HepG2 (cell line): ENCODE measurements at regions not wholly inside any gene's neighbourhood (a gene's known extent, or its start where the extent isn't known, plus 50 kb on each side); places are given as distances from the start of the nearest gene placed in this dataset.

Experiments used
- ATAC-seq: fragments of 200-7000 bp; cut with Tn5 transposase; 3 replicates; pipeline ENCODE4 v1.9.1; 2020; ENCODE audit warnings: mild to moderate bottlenecking, moderate library complexity
- BruUV-seq: library from RNA; stranded (reverse); fragments of 400-500 nt; replicated peaks from 2 replicates; lab custom pipeline; 2021; lab: Mats Ljungman, UMichigan
- CTCF ChIA-PET: fragments of 300-600 bp; formaldehyde crosslinking; extraction: SDS; loops from one replicate; lab custom pipeline; 2021; ENCODE audit warnings: low total read pairs, inconsistent platforms, low intra/inter-chr PET ratio; lab: Yijun Ruan, JAX
- POLR2A ChIA-PET: fragments of 350-600 bp; sonication (Branson Sonifier 250); formaldehyde crosslinking; loops from one replicate; lab custom pipeline; 2020; ENCODE audit warnings: antibody characterized with exemption, inconsistent platforms; lab: Yijun Ruan, JAX
- DNase-seq: peaks from one replicate; pipeline ENCODE4 v3.0.0-alpha.2; 2015; ENCODE audit warnings: low spot score
- FAIRE-seq: peaks from 3 replicates; lab custom pipeline; 2011; peaks lifted over from hg19 to GRCh38; lab: Jason Lieb, UNC
- H2AFZ ChIP-seq: one replicate; pipeline ENCODE4 v1.6.1; 2011; ENCODE audit warnings: low read length, inconsistent platforms
- H3K27ac ChIP-seq: fragments of 300-600 bp; 3 replicates; pipeline ENCODE4 v1.8.0; 2011; ENCODE audit warnings: mixed run types, mild to moderate bottlenecking, mixed read lengths, low read length, inconsistent platforms; ENCODE audit not compliant: insufficient read depth; ENCODE audit errors: extremely low read length
- H3K27me3 ChIP-seq, 2 experiments: fragments of 200-600 bp in 1 of 2; 2 replicates in 1 of 2; 3 replicates in 1 of 2; pipeline versions ENCODE4 v1.6.0 to v1.8.0; 2011; ENCODE audit warnings: low read length in 2 of 2, mild to moderate bottlenecking in 2 of 2, moderate library complexity in 2 of 2, inconsistent platforms in 1 of 2; ENCODE audit not compliant: insufficient read depth in 2 of 2, control insufficient read depth in 1 of 2
- H3K36me3 ChIP-seq, 2 experiments: fragments of 200-600 bp in 1 of 2; replicated peaks in 1 of 2; 2 replicates in 1 of 2; 3 replicates in 1 of 2; pipeline versions ENCODE4 v1.5.1 to v1.8.0; 2011; ENCODE audit warnings: low read length in 2 of 2, inconsistent platforms in 1 of 2; ENCODE audit not compliant: insufficient read depth in 2 of 2, control insufficient read depth in 1 of 2
- H3K4me1 ChIP-seq: 2 replicates; pipeline ENCODE4 v1.5.1; 2012; ENCODE audit warnings: low read length, inconsistent platforms; ENCODE audit not compliant: insufficient read depth
- H3K4me2 ChIP-seq: 2 replicates; pipeline ENCODE4 v1.6.0; 2011; ENCODE audit warnings: low read depth, low read length, inconsistent platforms
- H3K4me3 ChIP-seq, 3 experiments: fragments of 200-600 bp in 1 of 3; sonication (generic), shearing (Covaris generic) in 1 of 3; replicated peaks in 1 of 3; 2 replicates each; pipeline ENCODE4 v1.5.1; 2011 to 2016; ENCODE audit warnings: low read length in 3 of 3, inconsistent platforms in 2 of 3, low read depth in 2 of 3, mild to moderate bottlenecking in 2 of 3, control low read depth in 1 of 3, mixed read lengths in 1 of 3; ENCODE audit not compliant: insufficient read depth in 1 of 3
- H3K79me2 ChIP-seq: one replicate; pipeline ENCODE4 v1.6.1; 2011; ENCODE audit warnings: low read length, inconsistent platforms; ENCODE audit not compliant: insufficient read depth
- H3K9ac ChIP-seq: 2 replicates; pipeline ENCODE4 v1.6.0; 2011; ENCODE audit warnings: mild to moderate bottlenecking, low read depth, low read length, inconsistent platforms; ENCODE audit not compliant: insufficient read depth
- H3K9me3 ChIP-seq: 2 replicates; pipeline ENCODE4 v1.5.1; 2012; ENCODE audit warnings: mild to moderate bottlenecking, low read length
- H4K20me1 ChIP-seq: 2 replicates; pipeline ENCODE4 v1.6.0; 2011; ENCODE audit warnings: inconsistent platforms, mild to moderate bottlenecking, low read length, moderate library complexity; ENCODE audit not compliant: insufficient read depth
- ELF4 ChIP-seq: sonication (generic); formaldehyde crosslinking; IDR thresholded peaks from 2 replicates; pipeline ENCODE4 v1.5.0; 2020; ENCODE audit warnings: missing genetic modification reagents, mild to moderate bottlenecking, moderate library complexity, borderline replicate concordance
- IKZF1 ChIP-seq: fragments of 450-650 bp; IDR thresholded peaks from 2 replicates; pipeline ENCODE4 v1.7.1; 2016
- TAF15 ChIP-seq: fragments of 200-400 bp; formaldehyde crosslinking; IDR thresholded peaks from one replicate; pipeline ENCODE4 v1.6.1; 2018; ENCODE audit warnings: mild to moderate bottlenecking, low read depth, low read length; ENCODE audit not compliant: poor library complexity, severe bottlenecking
- ZBTB42 ChIP-seq: sonication (generic); formaldehyde crosslinking; IDR thresholded peaks from 2 replicates; pipeline ENCODE4 v1.5.0; 2020; ENCODE audit warnings: mild to moderate bottlenecking, missing genetic modification reagents
- ZC3H13 ChIP-seq: sonication (generic); formaldehyde crosslinking; IDR thresholded peaks from 2 replicates; pipeline ENCODE4 v1.8.1; 2023; ENCODE audit warnings: mild to moderate bottlenecking, missing genetic modification reagents, moderate library complexity
- ZNF205 ChIP-seq: IDR thresholded peaks from 2 replicates; pipeline ENCODE4 v1.6.1; 2018; ENCODE audit warnings: missing biosample characterization, missing genetic modification reagents
- WGBS: methylation state at CpG from one replicate; pipeline ENCODE4 v1.1.6; 2017; ENCODE audit warnings: low lambda C conversion rate; 5-methylcytosine and 5-hydroxymethylcytosine counted together
- in situ Hi-C: cut with HindIII; loops from 2 replicates; pipeline ENCODE4 v1.10.0; 2017; ENCODE audit warnings: low pct_unique_long_range_greater_than_20kb; ENCODE audit not compliant: extremely low pct_ligation_motif_present
- intact Hi-C: fragments of 100-400 bp; cut with micrococcal nuclease; formaldehyde crosslinking; loops from one replicate; pipeline ENCODE4 v1.10.0; 2022; ENCODE audit not compliant: unreplicated experiment
- TF ChIP-seq, protein P1 (sequence below): sonication (generic); formaldehyde crosslinking; IDR thresholded peaks from 2 replicates; pipeline ENCODE4 v1.4.0; 2020; ENCODE audit warnings: mild to moderate bottlenecking, missing genetic modification reagents
- TF ChIP-seq, protein P2 (sequence below): IDR thresholded peaks from 2 replicates; pipeline ENCODE4 v1.6.1; 2016; ENCODE audit warnings: low read depth, control low read depth
- TF ChIP-seq, protein P3 (sequence below): sonication (generic); formaldehyde crosslinking; IDR thresholded peaks from 2 replicates; pipeline ENCODE4 v1.9.0; 2021; ENCODE audit warnings: missing genetic modification reagents, borderline replicate concordance

DNA sequence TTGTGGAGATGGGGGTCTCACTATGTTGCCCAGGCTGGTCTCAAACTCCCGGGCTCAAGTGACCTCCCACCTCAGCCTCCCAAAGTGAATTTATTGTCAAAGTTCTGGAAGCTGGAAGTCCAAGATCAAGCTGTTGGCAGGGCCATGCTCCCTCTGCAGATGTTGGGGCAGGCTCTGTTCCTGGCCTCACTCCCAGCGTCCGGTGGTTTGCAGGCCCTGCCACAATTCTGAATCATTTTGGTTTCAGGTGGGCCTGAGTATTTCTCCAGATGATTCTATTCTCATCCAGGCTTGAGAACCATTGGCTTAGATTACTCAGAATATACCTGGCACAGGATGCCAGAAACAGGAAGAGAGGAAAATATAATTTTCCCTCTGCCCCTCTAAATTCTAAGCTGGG is 737.4 kb downstream of the TNS3 start (continued):
- TF ChIP-seq, protein P1, sequence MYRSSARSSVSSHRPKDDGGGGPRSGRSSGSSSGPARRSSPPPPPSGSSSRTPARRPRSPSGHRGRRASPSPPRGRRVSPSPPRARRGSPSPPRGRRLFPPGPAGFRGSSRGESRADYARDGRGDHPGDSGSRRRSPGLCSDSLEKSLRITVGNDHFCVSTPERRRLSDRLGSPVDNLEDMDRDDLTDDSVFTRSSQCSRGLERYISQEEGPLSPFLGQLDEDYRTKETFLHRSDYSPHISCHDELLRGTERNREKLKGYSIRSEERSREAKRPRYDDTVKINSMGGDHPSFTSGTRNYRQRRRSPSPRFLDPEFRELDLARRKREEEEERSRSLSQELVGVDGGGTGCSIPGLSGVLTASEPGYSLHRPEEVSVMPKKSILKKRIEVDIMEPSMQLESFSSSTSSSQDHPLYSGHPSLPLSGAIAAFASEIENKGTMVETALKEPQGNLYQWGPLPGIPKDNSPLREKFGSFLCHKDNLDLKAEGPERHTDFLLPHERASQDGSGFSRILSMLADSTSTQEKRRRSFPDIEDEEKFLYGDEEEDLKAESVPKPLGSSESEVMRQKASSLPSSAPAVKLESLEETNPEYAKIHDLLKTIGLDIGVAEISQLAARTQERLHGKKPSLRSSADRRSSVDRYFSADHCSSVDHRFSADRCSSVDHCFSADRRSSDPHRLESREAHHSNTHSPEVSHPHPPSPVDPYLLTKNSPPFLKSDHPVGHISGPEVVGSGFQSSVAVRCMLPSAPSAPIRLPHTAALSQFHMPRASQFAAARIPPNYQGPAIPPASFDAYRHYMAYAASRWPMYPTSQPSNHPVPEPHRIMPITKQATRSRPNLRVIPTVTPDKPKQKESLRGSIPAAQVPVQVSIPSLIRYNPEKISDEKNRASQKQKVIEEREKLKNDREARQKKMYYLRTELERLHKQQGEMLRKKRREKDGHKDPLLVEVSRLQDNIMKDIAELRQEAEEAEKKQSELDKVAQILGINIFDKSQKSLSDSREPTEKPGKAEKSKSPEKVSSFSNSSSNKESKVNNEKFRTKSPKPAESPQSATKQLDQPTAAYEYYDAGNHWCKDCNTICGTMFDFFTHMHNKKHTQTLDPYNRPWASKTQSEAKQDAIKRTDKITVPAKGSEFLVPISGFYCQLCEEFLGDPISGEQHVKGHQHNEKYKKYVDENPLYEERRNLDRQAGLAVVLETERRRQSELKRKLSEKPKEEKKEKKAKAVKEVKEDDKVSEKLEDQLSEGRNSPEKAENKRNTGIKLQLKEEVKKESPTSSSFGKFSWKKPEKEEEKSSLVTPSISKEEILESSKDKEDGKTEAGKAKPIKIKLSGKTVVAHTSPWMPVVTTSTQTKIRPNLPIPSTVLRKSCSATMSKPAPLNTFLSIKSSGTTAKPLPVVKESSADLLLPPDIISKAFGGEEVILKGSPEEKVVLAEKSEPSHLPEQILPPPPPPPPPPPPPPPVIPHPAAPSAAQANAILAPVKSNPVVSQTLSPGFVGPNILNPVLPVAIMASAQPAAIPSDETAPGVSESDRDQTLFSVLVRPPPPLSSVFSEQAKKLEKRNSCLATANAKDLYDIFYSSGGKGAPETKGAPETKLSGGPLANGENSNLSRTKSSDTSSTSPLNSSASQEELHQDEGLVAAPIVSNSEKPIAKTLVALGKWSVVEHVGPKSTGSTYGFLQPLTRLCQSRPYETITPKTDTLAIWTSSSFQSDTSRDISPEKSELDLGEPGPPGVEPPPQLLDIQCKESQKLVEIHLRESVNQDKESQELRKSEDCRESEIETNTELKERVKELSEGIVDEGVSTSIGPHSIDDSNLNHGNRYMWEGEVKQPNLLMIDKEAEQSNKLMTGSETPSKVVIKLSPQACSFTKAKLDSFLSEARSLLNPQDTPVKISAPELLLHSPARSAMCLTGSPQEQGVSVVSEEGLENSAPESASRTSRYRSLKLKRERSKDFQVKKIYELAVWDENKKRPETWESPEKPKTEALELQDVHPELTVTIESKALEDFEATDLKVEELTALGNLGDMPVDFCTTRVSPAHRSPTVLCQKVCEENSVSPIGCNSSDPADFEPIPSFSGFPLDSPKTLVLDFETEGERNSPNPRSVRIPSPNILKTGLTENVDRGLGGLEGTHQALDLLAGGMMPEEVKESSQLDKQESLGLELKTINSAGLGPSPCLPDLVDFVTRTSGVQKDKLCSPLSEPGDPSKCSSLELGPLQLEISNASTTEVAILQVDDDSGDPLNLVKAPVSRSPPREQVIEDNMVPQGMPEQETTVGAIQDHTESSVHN (CRISPR knock-in tag): no peak
- TF ChIP-seq, protein P2, sequence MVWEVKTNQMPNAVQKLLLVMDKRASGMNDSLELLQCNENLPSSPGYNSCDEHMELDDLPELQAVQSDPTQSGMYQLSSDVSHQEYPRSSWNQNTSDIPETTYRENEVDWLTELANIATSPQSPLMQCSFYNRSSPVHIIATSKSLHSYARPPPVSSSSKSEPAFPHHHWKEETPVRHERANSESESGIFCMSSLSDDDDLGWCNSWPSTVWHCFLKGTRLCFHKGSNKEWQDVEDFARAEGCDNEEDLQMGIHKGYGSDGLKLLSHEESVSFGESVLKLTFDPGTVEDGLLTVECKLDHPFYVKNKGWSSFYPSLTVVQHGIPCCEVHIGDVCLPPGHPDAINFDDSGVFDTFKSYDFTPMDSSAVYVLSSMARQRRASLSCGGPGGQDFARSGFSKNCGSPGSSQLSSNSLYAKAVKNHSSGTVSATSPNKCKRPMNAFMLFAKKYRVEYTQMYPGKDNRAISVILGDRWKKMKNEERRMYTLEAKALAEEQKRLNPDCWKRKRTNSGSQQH: no peak
- TF ChIP-seq, all 625 proteins: peak for 0

DNA sequence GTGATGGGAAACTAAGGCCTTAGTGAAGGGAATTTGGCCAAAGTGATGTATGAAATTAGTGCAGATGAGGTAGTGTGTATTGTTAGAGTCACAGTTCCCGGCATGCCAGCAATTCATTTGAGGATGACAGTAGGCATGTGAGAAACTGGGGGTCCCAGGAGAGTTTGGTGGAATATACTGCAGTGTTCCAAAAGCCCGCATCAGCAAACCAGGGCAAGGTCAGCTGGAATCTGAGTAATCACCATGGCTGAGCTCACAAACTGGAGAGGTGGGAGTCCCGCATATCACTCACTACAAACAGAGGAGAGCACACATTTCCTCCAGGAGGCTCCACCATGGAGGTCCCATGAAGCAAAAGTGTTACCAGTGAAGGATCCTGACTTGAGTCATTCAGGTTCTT is 740.7 kb downstream of the TNS3 start:
- no peaks in the 10 kb centered on the region for H3K27me3 ChIP-seq
- H3K27ac ChIP-seq: no peak overlapping the region
- H3K4me1 ChIP-seq: no peaks in the 10 kb centered on the region
- no TSS peak for BruUV-seq
- no peak overlapping the region for H3K4me2 ChIP-seq
- no peak overlapping the region for H3K4me3 ChIP-seq
- FAIRE-seq: no peak
- no peak for DNase-seq
- in situ Hi-C loops (no loop called here), intact Hi-C loops (no loop called here)
- H4K20me1 ChIP-seq: no peaks in the 10 kb centered on the region
- no peak for TF ChIP-seq ZNF205
- TF ChIP-seq TAF15: no peak
- no peak for TF ChIP-seq ZBTB42
- TF ChIP-seq ELF4 (CRISPR knock-in tag): no peak
- TF ChIP-seq ZC3H13 (CRISPR knock-in tag): no peak
- TF ChIP-seq IKZF1: no peak
- TF ChIP-seq, protein P3, sequence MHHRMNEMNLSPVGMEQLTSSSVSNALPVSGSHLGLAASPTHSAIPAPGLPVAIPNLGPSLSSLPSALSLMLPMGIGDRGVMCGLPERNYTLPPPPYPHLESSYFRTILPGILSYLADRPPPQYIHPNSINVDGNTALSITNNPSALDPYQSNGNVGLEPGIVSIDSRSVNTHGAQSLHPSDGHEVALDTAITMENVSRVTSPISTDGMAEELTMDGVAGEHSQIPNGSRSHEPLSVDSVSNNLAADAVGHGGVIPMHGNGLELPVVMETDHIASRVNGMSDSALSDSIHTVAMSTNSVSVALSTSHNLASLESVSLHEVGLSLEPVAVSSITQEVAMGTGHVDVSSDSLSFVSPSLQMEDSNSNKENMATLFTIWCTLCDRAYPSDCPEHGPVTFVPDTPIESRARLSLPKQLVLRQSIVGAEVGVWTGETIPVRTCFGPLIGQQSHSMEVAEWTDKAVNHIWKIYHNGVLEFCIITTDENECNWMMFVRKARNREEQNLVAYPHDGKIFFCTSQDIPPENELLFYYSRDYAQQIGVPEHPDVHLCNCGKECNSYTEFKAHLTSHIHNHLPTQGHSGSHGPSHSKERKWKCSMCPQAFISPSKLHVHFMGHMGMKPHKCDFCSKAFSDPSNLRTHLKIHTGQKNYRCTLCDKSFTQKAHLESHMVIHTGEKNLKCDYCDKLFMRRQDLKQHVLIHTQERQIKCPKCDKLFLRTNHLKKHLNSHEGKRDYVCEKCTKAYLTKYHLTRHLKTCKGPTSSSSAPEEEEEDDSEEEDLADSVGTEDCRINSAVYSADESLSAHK (CRISPR knock-in tag): no peak
- 77% methylated on average over 2 of the region's 3 CpGs for WGBS
- no peak overlapping the region for H2AFZ ChIP-seq
- no peaks in the 10 kb centered on the region for H3K9me3 ChIP-seq
- ChIA-PET CTCF (no interaction called here), POLR2A (no interaction called here)
- ATAC-seq: no peak
- no peaks in the 10 kb centered on the region for H3K79me2 ChIP-seq
- H3K36me3 ChIP-seq: no peaks in the 10 kb centered on the region
- H3K9ac ChIP-seq: no peak overlapping the region
